Subcutaneous abdominal adipose tissue (tissue), 5 donors: ENCODE measurements at regions not wholly inside any gene's neighbourhood (a gene's known extent, or its start where the extent isn't known, plus 50 kb on each side); places are given as distances from the start of the nearest gene placed in this dataset.

Experiments used
- H3K27ac ChIP-seq: one replicate; pipeline ENCODE4 v1.7.0; 2013; ENCODE audit warnings: low read depth, mild to moderate bottlenecking, inconsistent platforms, low read length, moderate library complexity
- H3K27me3 ChIP-seq, 5 donors: one replicate each; pipeline ENCODE4 v1.7.0; 2013; ENCODE audit warnings: low read length in 5 of 5, inconsistent platforms in 1 of 5; ENCODE audit not compliant: control insufficient read depth in 5 of 5, insufficient read depth in 4 of 5
- H3K36me3 ChIP-seq, 5 donors: one replicate each; pipeline ENCODE4 v1.7.0; 2013; ENCODE audit warnings: low read length in 5 of 5; ENCODE audit not compliant: control insufficient read depth in 5 of 5, insufficient read depth in 5 of 5
- H3K4me1 ChIP-seq, 5 donors: one replicate each; pipeline ENCODE4 v1.7.0; 2013; ENCODE audit warnings: low read length in 5 of 5, mild to moderate bottlenecking in 3 of 5, moderate library complexity in 1 of 5; ENCODE audit not compliant: control insufficient read depth in 5 of 5, insufficient read depth in 5 of 5
- H3K4me3 ChIP-seq, 5 donors: one replicate each; pipeline ENCODE4 v1.7.0; 2013; ENCODE audit warnings: low read length in 5 of 5, low read depth in 1 of 5
- H3K9ac ChIP-seq, 5 donors: one replicate each; pipeline ENCODE4 v1.7.0; 2013; ENCODE audit warnings: low read length in 5 of 5, mild to moderate bottlenecking in 4 of 5, moderate library complexity in 3 of 5
- H3K9me3 ChIP-seq, 5 donors: one replicate each; pipeline ENCODE4 v1.7.0; 2013; ENCODE audit warnings: low read length in 5 of 5; ENCODE audit not compliant: control insufficient read depth in 5 of 5
- donor health status: healthy.
- donor health status: healthy.
- donor health status: healthy.
- donor health status: healthy.
- donor health status: healthy.

GRCh38 chr4:129167640-129168260 lies 71.8 kb downstream of the C4orf33 start:
- no peaks in the 10 kb centered on the region for H3K4me1 ChIP-seq
- no peaks in the 10 kb centered on the region for H3K9me3 ChIP-seq
- no peak overlapping the region for H3K27ac ChIP-seq
- H3K36me3 ChIP-seq, result no peaks in the 10 kb centered on the region
- no peaks in the 10 kb centered on the region for H3K27me3 ChIP-seq
- no peak overlapping the region for H3K4me3 ChIP-seq
- H3K9ac ChIP-seq, result no peak overlapping the region

- no peaks in the 10 kb centered on the region for H3K9me3 ChIP-seq
- H3K9ac ChIP-seq, result no peak overlapping the region
- H3K4me3 ChIP-seq, result no peak overlapping the region
- H3K27ac ChIP-seq, result no peak overlapping the region
- H3K27me3 ChIP-seq, result no peaks in the 10 kb centered on the region
- no peaks in the 10 kb centered on the region for H3K4me1 ChIP-seq
- no peaks in the 10 kb centered on the region for H3K36me3 ChIP-seq
Observed at GRCh38 chr4:129172181-129172580, 76.2 kb downstream of the C4orf33 start.

- no peaks in the 10 kb centered on the region for H3K4me1 ChIP-seq
Observed at GRCh38 chr4:129176864-129177263, 80.9 kb downstream of the C4orf33 start.

GRCh38 chr4:129179276-129179675 lies 83.3 kb downstream of the C4orf33 start:
- no peaks in the 10 kb centered on the region for H3K36me3 ChIP-seq
- no peak overlapping the region for H3K9ac ChIP-seq
- no peak overlapping the region for H3K27ac ChIP-seq
- H3K27me3 ChIP-seq, result no peaks in the 10 kb centered on the region
- no peaks in the 10 kb centered on the region for H3K4me1 ChIP-seq
- no peaks in the 10 kb centered on the region for H3K9me3 ChIP-seq
- no peak overlapping the region for H3K4me3 ChIP-seq

More at GRCh38 chr4:129176864-129177263, 80.9 kb downstream of the C4orf33 start:
- H3K9me3 ChIP-seq, result no peaks in the 10 kb centered on the region
- H3K4me3 ChIP-seq, result no peak overlapping the region
- no peaks in the 10 kb centered on the region for H3K36me3 ChIP-seq
- no peaks in the 10 kb centered on the region for H3K27me3 ChIP-seq
- no peak overlapping the region for H3K9ac ChIP-seq
- H3K27ac ChIP-seq, result no peak overlapping the region

GRCh38 chr4:129189630-129190029 lies 93.7 kb downstream of the C4orf33 start:
- H3K9me3 ChIP-seq, result peaks cover 0 to 3% (median 0%) of the 10 kb centered on the region in 5 donors
- no peaks in the 10 kb centered on the region for H3K27me3 ChIP-seq

GRCh38 chr4:129193357-129194100 lies 97.6 kb downstream of the C4orf33 start:
- Histone ChIP-seq H3K36me3 (no peaks in the 10 kb centered on the region), H3K27me3 (no peaks in the 10 kb centered on the region), H3K9ac (no peak overlapping the region), H3K4me3 (no peak overlapping the region), H3K27ac (no peak overlapping the region), H3K9me3 (no peaks in the 10 kb centered on the region), H3K4me1 (peaks cover 0 to 3% (median 0%) of the 10 kb centered on the region in 5 donors)

More at GRCh38 chr4:129189630-129190029, 93.7 kb downstream of the C4orf33 start:
- H3K36me3 ChIP-seq, result no peaks in the 10 kb centered on the region
- peaks cover 0 to 3% (median 0%) of the 10 kb centered on the region in 5 donors for H3K4me1 ChIP-seq
- no peak overlapping the region for H3K27ac ChIP-seq
- no peak overlapping the region for H3K4me3 ChIP-seq
- H3K9ac ChIP-seq, result no peak overlapping the region

GRCh38 chr4:129208481-129208880 lies 112.5 kb downstream of the C4orf33 start:
- H3K4me1 ChIP-seq, result no peaks in the 10 kb centered on the region
- H3K4me3 ChIP-seq, result no peak overlapping the region
- no peaks in the 10 kb centered on the region for H3K9me3 ChIP-seq
- no peaks in the 10 kb centered on the region for H3K36me3 ChIP-seq
- no peak overlapping the region for H3K9ac ChIP-seq
- H3K27ac ChIP-seq, result no peak overlapping the region
- no peaks in the 10 kb centered on the region for H3K27me3 ChIP-seq

GRCh38 chr4:129213692-129214091 lies 117.7 kb downstream of the C4orf33 start:
- Histone ChIP-seq H3K27me3 (no peaks in the 10 kb centered on the region), H3K4me3 (no peak overlapping the region), H3K36me3 (no peaks in the 10 kb centered on the region), H3K4me1 (no peaks in the 10 kb centered on the region), H3K9ac (no peak overlapping the region), H3K9me3 (no peaks in the 10 kb centered on the region), H3K27ac (no peak overlapping the region)

GRCh38 chr4:129218360-129218759 lies 122.4 kb downstream of the C4orf33 start:
- H3K27ac ChIP-seq, result no peak overlapping the region

GRCh38 chr4:129218897-129219296 lies 122.9 kb downstream of the C4orf33 start:
- Histone ChIP-seq H3K36me3 (no peaks in the 10 kb centered on the region), H3K4me1 (no peaks in the 10 kb centered on the region), H3K9me3 (no peaks in the 10 kb centered on the region), H3K27me3 (no peaks in the 10 kb centered on the region), H3K27ac (no peak overlapping the region), H3K9ac (no peak overlapping the region), H3K4me3 (no peak overlapping the region)

More at GRCh38 chr4:129218360-129218759, 122.4 kb downstream of the C4orf33 start:
- no peaks in the 10 kb centered on the region for H3K4me1 ChIP-seq
- H3K4me3 ChIP-seq, result no peak overlapping the region
- no peak overlapping the region for H3K9ac ChIP-seq
- H3K36me3 ChIP-seq, result no peaks in the 10 kb centered on the region
- H3K9me3 ChIP-seq, result no peaks in the 10 kb centered on the region
- H3K27me3 ChIP-seq, result no peaks in the 10 kb centered on the region
